Activated T-cell treated with anti-CD3 and anti-CD28 coated beads, Interleukin-2, amount 50 U/mL, for 4 hours (primary cell): ENCODE measurements at regions not wholly inside any gene's neighbourhood (a gene's known extent, or its start where the extent isn't known, plus 50 kb on each side); places are given as distances from the start of the nearest gene placed in this dataset.

Experiments used
- ATAC-seq, 2 donors: fragments of 200-7000 bp; cut with Tn5 transposase; one replicate each; pipeline ENCODE4 v1.10.0; 2021
- DNase-seq: peaks from one replicate; pipeline ENCODE4 v3.0.0-alpha.2; 2020
- H3K27me3 Mint-ChIP-seq: one replicate; pipeline ENCODE4 v1.8.0; 2021; ENCODE audit warnings: low read depth, mixed read lengths
- H3K36me3 Mint-ChIP-seq: one replicate; pipeline ENCODE4 v1.8.0; 2022; ENCODE audit warnings: mixed read lengths; ENCODE audit not compliant: insufficient read depth
- H3K4me1 Mint-ChIP-seq: one replicate; pipeline ENCODE4 v1.8.0; 2021; ENCODE audit warnings: low read depth, mixed read lengths
- H3K4me3 Mint-ChIP-seq: one replicate; pipeline ENCODE4 v1.8.0; 2021; ENCODE audit warnings: mild to moderate bottlenecking, moderate library complexity, mixed read lengths
- H3K9me3 Mint-ChIP-seq: one replicate; pipeline ENCODE4 v1.8.0; 2021; ENCODE audit warnings: mixed read lengths

GRCh38 chr10:111171183-111171582, 94.4 kb downstream of the ADRA2A start:
- ATAC-seq, result no peak
- Mint-ChIP-seq H3K4me3 (no peak overlapping the region), H3K9me3 (peaks cover 9% of the 10 kb centered on the region), H3K36me3 (no peaks in the 10 kb centered on the region), H3K27me3 (peaks cover 25% of the 10 kb centered on the region), H3K4me1 (no peaks in the 10 kb centered on the region)
- no peak for DNase-seq

DNA sequence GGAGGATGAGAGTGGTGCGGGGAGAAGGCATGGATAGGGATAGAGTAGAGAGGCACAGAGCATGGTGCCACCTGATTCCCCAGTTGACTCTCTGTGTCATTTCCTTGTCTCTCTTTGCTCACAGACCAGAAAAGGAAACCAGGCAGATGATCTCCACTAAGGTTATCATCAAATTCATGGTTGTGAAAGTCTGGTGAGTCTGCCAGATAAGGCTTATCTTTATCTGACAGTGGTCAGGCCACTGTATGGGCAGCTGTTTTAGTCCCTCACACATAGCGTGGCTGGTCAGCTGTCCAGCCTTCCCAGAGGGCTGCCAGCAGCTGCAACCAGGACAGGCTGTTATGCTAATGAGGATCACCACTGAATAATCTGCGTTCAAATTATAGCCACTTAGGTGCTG, 99.0 kb downstream of the ADRA2A start:
- Mint-ChIP-seq H3K9me3 (peaks cover 7% of the 10 kb centered on the region), H3K27me3 (peaks cover 20% of the 10 kb centered on the region), H3K4me1 (no peaks in the 10 kb centered on the region), H3K36me3 (no peaks in the 10 kb centered on the region), H3K4me3 (no peak overlapping the region)
- DNase-seq, result no peak
- ATAC-seq, result no peak

GRCh38 chr10:111177379-111177778, 100.5 kb downstream of the ADRA2A start:
- no peak overlapping the region for H3K4me3 Mint-ChIP-seq
- peaks cover 24% of the 10 kb centered on the region for H3K27me3 Mint-ChIP-seq
- peaks cover 7% of the 10 kb centered on the region for H3K9me3 Mint-ChIP-seq
- no peak for DNase-seq
- no peaks in the 10 kb centered on the region for H3K4me1 Mint-ChIP-seq
- H3K36me3 Mint-ChIP-seq, result no peaks in the 10 kb centered on the region
- no peak for ATAC-seq

GRCh38 chr10:111179514-111179913, 102.7 kb downstream of the ADRA2A start:
- Mint-ChIP-seq H3K4me1 (no peaks in the 10 kb centered on the region), H3K27me3 (peaks cover 19% of the 10 kb centered on the region)
- no peak for ATAC-seq

GRCh38 chr10:111186358-111186757, 109.5 kb downstream of the ADRA2A start:
- Mint-ChIP-seq H3K36me3 (no peaks in the 10 kb centered on the region), H3K4me1 (no peaks in the 10 kb centered on the region), H3K9me3 (no peaks in the 10 kb centered on the region), H3K4me3 (no peak overlapping the region), H3K27me3 (peaks cover 16% of the 10 kb centered on the region)
- DNase-seq (no peak), ATAC-seq (no peak)

More at GRCh38 chr10:111179514-111179913, 102.7 kb downstream of the ADRA2A start:
- Mint-ChIP-seq H3K9me3 (peaks cover 4% of the 10 kb centered on the region), H3K4me3 (no peak overlapping the region), H3K36me3 (no peaks in the 10 kb centered on the region)
- no peak for DNase-seq

GRCh38 chr10:111187096-111187495, 110.3 kb downstream of the ADRA2A start:
- H3K4me1 Mint-ChIP-seq, result no peaks in the 10 kb centered on the region
- ATAC-seq, result no peak
- H3K9me3 Mint-ChIP-seq, result no peaks in the 10 kb centered on the region

DNA sequence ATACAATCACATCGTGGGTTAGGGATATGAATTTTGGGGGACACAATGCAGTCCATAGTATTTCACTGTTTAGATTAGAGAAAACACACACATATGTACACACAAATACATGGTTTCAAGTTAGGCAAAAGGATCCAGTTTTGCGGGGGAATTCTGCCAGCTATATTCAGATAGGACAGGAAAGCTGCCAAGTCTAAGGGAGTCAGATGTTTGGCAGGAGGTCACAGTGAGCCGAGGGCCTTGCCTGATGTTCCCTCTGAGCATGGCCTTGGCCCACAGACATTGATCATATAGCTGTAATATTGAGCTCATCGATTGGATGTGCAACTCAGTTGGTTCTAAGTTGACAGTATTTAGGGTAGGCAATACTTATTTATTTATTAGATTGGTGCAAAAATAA, 122.8 kb downstream of the ADRA2A start:
- Mint-ChIP-seq H3K9me3 (no peaks in the 10 kb centered on the region), H3K4me3 (no peak overlapping the region), H3K4me1 (no peaks in the 10 kb centered on the region)

More at GRCh38 chr10:111187096-111187495, 110.3 kb downstream of the ADRA2A start:
- Mint-ChIP-seq H3K4me3 (no peak overlapping the region), H3K27me3 (peaks cover 12% of the 10 kb centered on the region), H3K36me3 (no peaks in the 10 kb centered on the region)
- no peak for DNase-seq

GRCh38 chr10:111200505-111201186, 123.8 kb downstream of the ADRA2A start:
- Mint-ChIP-seq H3K4me3 (no peak overlapping the region), H3K36me3 (no peaks in the 10 kb centered on the region), H3K9me3 (no peaks in the 10 kb centered on the region), H3K4me1 (no peaks in the 10 kb centered on the region), H3K27me3 (peaks cover 11% of the 10 kb centered on the region)
- DNase-seq, result no peak
- no peak for ATAC-seq

More for the DNA sequence above, 122.8 kb downstream of the ADRA2A start:
- no peak for ATAC-seq
- Mint-ChIP-seq H3K36me3 (no peaks in the 10 kb centered on the region), H3K27me3 (peaks cover 15% of the 10 kb centered on the region)
- no peak for DNase-seq

DNA sequence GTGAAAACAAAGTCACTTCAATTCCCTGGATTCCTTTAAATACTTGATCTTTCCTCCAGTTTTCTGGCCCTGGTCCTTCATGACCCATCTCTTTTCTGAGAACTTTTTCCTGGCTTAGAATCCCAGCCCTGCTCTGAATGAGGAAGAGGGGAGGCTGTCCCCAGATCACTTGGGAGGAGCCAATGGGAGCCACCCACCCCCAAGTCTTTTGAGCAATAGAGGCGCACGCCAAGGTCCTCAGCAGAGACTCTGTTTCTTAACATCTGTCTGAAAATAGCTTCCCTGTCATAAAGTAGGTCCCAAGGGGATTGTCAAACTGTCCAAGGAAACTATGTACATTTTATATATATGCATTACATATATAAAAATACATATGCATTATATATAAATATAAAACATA, 126.8 kb downstream of the ADRA2A start:
- no peak for DNase-seq
- Mint-ChIP-seq H3K4me3 (no peak overlapping the region), H3K4me1 (no peaks in the 10 kb centered on the region), H3K36me3 (no peaks in the 10 kb centered on the region), H3K9me3 (no peaks in the 10 kb centered on the region), H3K27me3 (peaks cover 6% of the 10 kb centered on the region)
- no peak for ATAC-seq

- Mint-ChIP-seq H3K4me1 (no peaks in the 10 kb centered on the region), H3K4me3 (no peak overlapping the region), H3K27me3 (peaks cover 6% of the 10 kb centered on the region), H3K36me3 (no peaks in the 10 kb centered on the region), H3K9me3 (no peaks in the 10 kb centered on the region)
- DNase-seq, result no peak
- no peak for ATAC-seq
Measured at GRCh38 chr10:111204838-111205237, 128.0 kb downstream of the ADRA2A start.

DNA sequence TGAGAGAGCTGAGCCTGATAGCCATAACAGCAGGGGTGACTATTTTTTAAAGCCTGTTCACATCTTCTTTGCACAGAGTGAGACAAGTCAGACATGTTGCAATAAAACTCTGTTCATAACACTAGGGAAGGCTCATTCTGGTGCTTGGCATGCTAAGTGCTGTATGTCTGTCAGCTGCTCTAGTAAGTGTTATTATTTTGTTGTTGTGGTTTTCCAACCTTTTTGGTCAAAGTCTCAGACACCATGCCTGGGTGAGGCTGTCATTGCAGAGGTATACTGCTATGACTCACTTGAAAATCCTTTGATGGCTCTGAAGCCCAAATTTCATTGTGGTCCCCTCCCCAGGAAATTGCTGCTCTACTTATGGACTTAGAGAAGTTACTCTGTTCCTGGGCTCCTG, 129.7 kb downstream of the ADRA2A start:
- DNase-seq, result no peak
- no peaks in the 10 kb centered on the region for H3K36me3 Mint-ChIP-seq
- H3K4me3 Mint-ChIP-seq, result no peak overlapping the region
- no peaks in the 10 kb centered on the region for H3K9me3 Mint-ChIP-seq
- ATAC-seq, result no peak
- H3K4me1 Mint-ChIP-seq, result no peaks in the 10 kb centered on the region
- peaks cover 2% of the 10 kb centered on the region for H3K27me3 Mint-ChIP-seq

DNA sequence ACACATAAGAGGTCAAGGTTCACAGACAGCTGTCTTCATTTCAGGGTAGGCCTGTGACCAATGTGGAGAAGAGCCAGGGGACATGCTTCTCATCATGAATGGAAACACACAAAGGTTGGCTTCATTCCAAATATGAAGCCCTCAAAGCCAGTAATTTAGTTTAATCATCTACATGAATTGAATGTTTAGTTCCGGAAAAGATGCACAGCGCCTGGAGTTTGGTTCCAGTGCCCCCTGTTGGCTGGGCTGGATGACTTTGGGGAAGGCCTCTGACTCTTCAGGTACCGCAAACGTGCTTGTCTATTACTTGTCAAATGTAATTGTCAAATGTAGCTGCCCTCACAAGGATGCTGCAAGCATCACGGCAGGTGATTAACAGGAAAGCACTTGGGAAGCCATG, 130.7 kb downstream of the ADRA2A start:
- Mint-ChIP-seq H3K4me3 (no peak overlapping the region), H3K9me3 (no peaks in the 10 kb centered on the region), H3K4me1 (no peaks in the 10 kb centered on the region), H3K36me3 (no peaks in the 10 kb centered on the region), H3K27me3 (peaks cover 2% of the 10 kb centered on the region)
- ATAC-seq (no peak), DNase-seq (no peak)

GRCh38 chr10:111208951-111209350, 132.1 kb downstream of the ADRA2A start:
- no peak for DNase-seq
- Mint-ChIP-seq H3K4me1 (no peaks in the 10 kb centered on the region), H3K36me3 (no peaks in the 10 kb centered on the region), H3K4me3 (no peak overlapping the region), H3K9me3 (no peaks in the 10 kb centered on the region), H3K27me3 (no peaks in the 10 kb centered on the region)
- no peak for ATAC-seq

GRCh38 chr10:111209692-111210091, 132.9 kb downstream of the ADRA2A start:
- H3K27me3 Mint-ChIP-seq, result no peaks in the 10 kb centered on the region
- no peak overlapping the region for H3K4me3 Mint-ChIP-seq
- ATAC-seq (no peak), DNase-seq (no peak)
- no peaks in the 10 kb centered on the region for H3K4me1 Mint-ChIP-seq
- no peaks in the 10 kb centered on the region for H3K36me3 Mint-ChIP-seq
- peaks cover 3% of the 10 kb centered on the region for H3K9me3 Mint-ChIP-seq

- peaks cover 4% of the 10 kb centered on the region for H3K27me3 Mint-ChIP-seq
- H3K36me3 Mint-ChIP-seq, result no peaks in the 10 kb centered on the region
- peaks cover 4% of the 10 kb centered on the region for H3K9me3 Mint-ChIP-seq
- DNase-seq, result no peak
- no peak for ATAC-seq
- no peaks in the 10 kb centered on the region for H3K4me1 Mint-ChIP-seq
- H3K4me3 Mint-ChIP-seq, result no peak overlapping the region
Measured at GRCh38 chr10:111211241-111211640, 134.4 kb downstream of the ADRA2A start.
